ENCODE measurements at regions not wholly inside any gene's neighbourhood (a gene's known extent, or its start where the extent isn't known, plus 50 kb on each side); places are given as distances from the start of the nearest gene placed in this dataset.

DNA sequence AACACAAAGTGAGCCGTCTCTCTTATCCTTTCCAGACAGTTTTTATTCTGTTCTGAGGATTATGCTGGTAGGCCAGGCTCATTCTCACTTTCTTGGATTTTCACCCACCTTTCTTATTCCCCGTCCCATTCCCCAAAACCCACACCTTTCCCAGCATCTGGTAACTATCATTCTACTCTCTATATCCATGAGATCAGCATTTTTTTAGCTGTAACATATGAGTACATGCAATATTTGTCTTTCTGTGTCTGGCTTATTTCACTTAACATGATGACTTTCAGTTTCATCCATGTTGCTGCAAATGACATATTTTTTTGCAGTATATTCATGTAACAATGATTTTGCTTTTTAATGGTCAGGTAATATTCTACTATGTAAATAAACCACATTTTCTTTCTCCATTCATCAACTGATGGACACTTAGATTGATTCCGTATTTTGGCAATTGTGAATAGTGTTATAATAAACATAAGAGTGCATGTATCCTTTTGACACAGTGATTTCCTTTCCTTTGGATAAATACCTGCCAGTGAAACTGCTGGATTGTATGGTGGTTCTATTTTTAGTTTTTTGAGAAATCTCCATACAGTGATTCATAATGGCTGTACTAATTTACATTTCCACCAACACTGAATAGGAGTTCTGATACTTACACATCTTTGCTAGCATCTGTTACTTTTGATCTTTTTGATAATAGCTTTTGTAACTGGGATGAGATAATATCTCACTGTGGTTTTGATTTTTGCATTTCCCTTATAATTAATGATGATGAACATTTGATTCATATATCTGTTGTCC lies 289.3 kb downstream of the RPRM start:
- no peak for DNase-seq

DNA sequence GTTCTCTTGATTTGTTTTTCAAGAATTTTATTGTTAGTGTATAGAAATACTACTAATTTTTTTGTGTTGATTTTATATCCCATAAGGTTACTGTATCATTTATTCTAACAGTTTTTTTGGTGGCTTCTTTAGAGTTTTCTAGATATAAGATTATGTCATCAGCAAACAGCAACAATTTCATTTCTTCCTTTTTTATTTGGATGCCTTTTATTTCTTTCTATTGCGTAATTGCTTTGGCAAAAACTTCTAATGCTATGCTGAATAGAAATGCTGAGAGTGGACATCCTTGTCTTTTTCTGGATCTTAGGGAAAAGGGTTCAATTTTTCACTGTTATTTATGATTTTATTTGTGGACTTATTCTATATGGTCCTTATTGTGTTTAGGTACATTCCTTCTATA lies 298.8 kb downstream of the RPRM start:
- no peak for DNase-seq

GRCh38 chr2:153169609-153170008 lies 309.0 kb downstream of the RPRM start:
- DNase-seq: no peak

- no peak for DNase-seq
Measured at GRCh38 chr2:153165021-153165420, 313.5 kb downstream of the RPRM start.

GRCh38 chr2:153163055-153163454 lies 315.5 kb downstream of the RPRM start:
- peak; percentile 52 for DNase-seq

- DNase-seq: no peak
Measured at GRCh38 chr2:153156743-153157142, 321.8 kb downstream of the RPRM start.

DNA sequence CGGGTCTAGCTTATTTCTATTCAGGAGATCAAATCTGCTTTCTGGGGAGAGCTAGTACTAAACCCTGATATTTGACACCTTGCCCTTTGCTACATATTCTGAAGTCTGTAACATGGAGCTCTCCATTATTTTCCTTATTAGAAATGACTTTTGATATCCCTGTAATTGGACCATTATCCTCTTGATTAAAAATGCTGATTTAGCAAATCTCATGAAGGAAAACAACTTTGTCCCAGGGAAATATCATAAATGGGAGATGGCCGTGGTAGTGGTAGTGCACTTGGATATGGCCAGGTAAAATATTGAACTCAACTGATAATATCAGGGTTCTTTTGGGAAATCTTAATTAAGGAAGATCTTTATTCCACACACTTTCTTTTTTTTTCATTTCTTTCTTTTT lies 326.5 kb downstream of the RPRM start:
- DNase-seq: no peak

DNA sequence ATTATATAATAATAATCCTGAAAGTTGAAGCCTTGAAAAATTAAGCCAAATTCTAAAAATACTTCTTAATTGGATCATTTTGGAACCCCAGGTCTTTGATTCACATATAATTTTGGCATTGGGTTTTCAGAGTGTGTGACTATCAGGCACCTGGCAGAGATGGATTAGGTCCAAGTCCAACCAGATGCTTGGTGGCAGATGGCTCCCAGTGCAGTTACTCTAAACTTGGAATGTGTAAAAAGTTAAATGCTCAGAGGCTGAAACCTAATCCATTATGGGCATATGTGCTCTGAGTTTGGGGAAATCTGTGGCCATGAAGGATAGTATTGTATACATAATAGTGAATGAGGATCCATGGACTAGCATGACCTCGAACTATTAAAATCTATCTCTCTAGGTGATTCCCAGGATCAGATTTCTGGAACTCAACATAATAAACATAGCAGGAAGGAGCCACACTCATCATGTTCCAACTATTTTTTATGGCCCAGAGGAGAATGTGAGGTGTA lies 333.0 kb downstream of the RPRM start:
- no peak for DNase-seq

DNA sequence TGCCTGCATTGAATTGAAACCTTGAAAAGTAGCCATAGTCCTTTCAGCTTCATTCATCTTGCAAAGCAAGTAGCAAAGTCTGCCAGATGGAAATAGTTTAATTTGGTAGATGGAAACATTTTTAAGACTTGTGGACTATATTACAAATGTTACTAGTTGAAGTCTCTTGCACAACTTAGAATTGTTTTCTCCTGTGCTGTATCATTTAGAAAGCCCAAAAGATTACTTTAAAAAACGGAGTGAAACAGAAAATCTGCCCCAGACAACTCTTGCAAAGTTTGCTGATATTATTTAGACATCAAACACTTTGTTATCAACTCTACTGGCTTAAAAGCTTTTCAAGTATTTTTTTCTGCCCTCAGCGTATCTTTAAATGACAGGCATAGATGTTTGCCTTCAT lies 335.0 kb downstream of the RPRM start:
- no peak for DNase-seq

GRCh38 chr2:153140498-153140897 lies 338.1 kb downstream of the RPRM start:
- no peak for DNase-seq

GRCh38 chr2:153138651-153139375 lies 339.7 kb downstream of the RPRM start:
- no peak for DNase-seq

DNA sequence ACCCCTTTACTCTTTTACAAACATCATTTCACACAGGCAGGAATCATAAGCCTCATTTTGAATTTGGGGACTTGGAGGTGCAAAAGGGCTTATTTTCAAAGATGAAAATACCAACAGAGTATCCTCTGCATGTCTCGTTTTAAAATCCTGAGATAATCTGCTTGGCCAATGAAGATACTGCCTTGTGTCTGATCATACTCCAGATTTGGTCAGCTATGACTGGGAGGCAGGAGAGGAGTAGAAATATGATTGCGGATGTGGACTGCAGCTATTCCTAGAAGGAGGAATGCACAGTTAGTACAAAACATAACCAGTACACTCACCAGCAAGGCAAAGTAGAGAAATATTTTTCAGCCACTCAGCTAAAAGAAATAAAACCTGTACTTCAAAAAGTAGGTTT lies 342.3 kb downstream of the RPRM start:
- DNase-seq: no peak

- DNase-seq: no peak
Measured at GRCh38 chr2:153134725-153135124, 343.8 kb downstream of the RPRM start.

DNA sequence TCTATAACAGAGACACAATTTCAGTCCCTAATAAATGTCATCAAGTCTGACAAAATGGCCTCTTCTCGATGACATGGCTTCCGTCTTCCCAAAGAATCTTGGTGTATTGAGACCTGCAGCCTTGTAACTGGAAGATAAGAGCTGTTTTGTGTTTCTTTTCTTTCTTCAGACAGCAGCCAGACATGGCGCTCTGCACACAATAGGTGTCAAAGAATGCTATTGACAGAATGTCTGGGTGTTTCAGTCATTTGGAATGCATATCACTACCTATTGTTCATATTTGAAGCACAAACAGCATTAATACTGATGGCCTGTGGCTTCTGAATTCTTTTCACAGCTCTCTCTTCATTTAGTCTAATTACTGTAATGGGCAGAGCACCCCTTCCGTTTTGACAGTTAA lies 344.8 kb downstream of the RPRM start:
- DNase-seq: no peak

GRCh38 chr2:153132418-153132817 lies 346.1 kb downstream of the RPRM start:
- DNase-seq: no peak

DNA sequence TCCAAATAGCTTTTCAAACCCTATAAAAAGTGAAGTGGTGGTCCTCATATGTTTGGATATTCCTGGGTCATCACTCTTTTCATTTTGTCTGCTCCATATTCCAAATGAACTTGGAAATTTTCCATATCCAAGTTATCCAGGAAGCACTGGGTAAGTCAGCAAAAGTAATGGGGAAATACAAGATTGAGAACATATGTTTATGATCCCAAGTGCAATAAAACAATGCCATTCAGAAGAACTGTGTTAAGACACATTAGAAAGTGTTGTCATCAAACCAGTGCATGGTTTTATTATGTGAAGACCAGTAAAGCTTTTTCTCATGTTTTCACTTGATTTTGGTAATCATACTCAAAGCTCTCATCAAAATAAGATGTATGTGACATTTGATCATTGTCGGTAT lies 363.4 kb downstream of the RPRM start:
- no peak for DNase-seq

DNA sequence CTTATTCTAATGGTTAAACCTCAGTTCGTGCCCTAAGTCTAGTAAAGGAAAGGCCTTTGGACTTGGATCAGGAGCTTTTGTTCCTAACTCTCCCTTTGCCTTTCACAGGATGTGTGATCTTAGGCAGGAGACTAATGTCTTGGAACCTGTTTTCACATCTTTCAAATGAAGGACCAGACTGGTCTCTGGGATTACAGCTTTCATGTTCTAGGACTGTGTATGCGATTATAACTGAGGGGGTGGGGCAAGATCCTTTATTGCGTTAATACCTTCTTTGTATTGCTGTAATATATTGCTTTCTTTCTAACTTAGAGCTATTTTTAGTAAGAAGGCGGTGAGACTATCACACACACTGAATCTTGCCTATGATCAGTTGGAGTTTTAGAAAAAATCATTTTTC lies 368.1 kb downstream of the RPRM start:
- DNase-seq: no peak

DNA sequence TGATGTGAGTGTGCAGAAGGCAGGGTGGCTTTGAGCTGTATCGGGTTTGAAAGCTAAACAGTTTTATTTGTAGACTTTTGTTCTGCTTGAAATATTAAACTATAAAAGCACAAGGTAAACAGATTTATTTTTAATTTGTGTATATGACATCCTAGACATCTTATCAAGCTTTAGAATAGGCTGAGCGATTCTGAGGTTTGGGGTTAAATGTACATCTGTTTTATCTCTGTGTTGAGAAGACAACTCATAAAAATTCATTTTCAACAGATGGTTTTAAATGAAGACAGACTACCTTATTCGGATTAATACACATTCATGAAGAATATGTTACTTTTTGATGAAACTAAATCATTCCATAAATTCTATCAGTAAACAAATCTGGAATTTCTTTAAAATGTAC lies 368.8 kb downstream of the RPRM start:
- DNase-seq: no peak

GRCh38 chr2:153106802-153107477 lies 371.6 kb downstream of the RPRM start:
- DNase-seq: no peak

DNA sequence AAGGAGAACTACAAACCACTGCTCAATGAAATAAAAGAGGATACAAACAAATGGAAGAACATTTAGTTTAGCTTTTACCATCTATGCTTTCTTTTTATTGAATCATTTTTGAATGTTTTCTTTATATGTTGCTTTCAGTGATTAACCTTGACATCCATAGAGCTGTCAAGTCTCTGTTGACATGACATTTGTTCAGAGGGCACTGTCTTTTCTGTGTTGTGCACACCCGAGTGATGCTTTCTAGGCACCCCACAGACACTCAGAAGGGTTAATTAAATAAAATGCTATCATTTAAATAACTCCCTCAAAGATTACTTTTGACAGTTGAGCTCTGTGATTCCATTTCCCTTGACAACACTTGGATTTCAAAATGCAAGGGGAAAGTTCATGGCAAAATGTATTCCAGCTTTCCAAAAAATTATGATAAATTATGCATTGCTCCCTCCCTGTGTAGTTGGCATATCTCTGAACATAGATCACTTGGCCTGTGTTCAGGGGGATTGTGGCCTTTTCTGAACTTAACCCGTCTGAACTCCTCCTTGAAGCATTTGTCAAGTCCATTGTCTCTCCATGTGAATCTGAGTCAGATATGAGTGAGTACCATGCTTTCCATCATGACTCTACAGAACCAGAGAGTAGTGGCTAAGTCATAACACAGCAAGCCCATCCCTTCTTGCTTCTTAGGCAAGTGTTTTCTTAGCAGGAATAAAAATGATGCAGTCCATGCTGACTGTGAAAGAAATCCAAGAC lies 372.6 kb downstream of the RPRM start:
- no peak for DNase-seq

- peak; percentile 15 for DNase-seq
Measured at GRCh38 chr2:153101187-153101586, 377.4 kb downstream of the RPRM start.

- DNase-seq: peak; percentile 2
Measured at GRCh38 chr2:153100151-153100550, 378.4 kb downstream of the RPRM start.

DNA sequence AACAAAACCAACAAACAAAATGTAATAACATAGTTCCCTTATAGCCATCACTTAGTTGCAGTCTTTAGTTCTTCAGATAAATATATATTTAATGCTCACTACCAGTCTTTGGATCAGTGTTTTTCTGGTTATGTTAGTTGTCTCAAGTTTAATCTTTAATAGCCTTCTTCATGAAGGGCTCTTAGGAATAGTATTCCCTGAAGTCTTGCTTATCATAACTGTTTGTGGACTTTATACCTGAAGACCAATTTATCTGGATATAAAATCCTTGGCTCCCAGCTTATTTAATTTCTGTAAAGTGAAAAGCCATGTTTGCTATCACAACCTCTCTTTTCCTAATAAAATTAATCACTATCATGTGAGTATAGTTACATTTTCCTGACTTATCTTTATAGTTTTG lies 379.7 kb downstream of the ARL6IP6 start:
- DNase-seq: no peak

Data from hematopoietic multipotent progenitor cell treated with erythropoietin and hydrocortisone succinate and interleukin-3 and kit ligand, for 6 days (in vitro differentiated cells).